ENCODE measurements at regions not wholly inside any gene's neighbourhood (a gene's known extent, or its start where the extent isn't known, plus 50 kb on each side); places are given as distances from the start of the nearest gene placed in this dataset.

DNA sequence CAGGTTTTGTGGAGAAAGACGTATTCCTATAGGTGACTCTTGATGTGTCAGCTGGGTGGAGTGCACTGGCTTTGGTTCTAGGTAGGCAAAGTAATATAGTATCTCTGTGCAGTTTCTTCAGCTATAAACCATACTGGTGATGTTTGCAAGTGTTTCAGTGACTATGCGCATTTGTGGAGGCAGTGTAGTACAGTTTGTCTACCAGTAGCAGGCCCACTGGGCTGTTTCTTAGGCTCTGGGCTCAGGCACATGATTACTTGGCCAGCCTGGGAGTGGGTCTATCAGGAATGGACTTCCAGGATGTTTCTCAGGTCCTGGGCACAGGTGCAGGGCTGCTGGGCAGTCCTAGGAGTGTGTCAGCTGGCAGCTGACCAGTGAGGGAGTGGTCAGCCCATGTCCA lies 51.9 kb upstream of the INTU start:
- no peak for DNase-seq (ENCODE audit: low read depth)
- TF ChIP-seq, protein P1, sequence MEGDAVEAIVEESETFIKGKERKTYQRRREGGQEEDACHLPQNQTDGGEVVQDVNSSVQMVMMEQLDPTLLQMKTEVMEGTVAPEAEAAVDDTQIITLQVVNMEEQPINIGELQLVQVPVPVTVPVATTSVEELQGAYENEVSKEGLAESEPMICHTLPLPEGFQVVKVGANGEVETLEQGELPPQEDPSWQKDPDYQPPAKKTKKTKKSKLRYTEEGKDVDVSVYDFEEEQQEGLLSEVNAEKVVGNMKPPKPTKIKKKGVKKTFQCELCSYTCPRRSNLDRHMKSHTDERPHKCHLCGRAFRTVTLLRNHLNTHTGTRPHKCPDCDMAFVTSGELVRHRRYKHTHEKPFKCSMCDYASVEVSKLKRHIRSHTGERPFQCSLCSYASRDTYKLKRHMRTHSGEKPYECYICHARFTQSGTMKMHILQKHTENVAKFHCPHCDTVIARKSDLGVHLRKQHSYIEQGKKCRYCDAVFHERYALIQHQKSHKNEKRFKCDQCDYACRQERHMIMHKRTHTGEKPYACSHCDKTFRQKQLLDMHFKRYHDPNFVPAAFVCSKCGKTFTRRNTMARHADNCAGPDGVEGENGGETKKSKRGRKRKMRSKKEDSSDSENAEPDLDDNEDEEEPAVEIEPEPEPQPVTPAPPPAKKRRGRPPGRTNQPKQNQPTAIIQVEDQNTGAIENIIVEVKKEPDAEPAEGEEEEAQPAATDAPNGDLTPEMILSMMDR (conservative IDR thresholded peaks at IDR 0.05; ENCODE audit: low read length): no peak
- H3K4me3 ChIP-seq (ENCODE audit: low read length): no peak overlapping the region
